AG20443 (cell line): ENCODE measurements at regions not wholly inside any gene's neighbourhood (a gene's known extent, or its start where the extent isn't known, plus 50 kb on each side); places are given as distances from the start of the nearest gene placed in this dataset.

Experiments used
- DNase-seq: peaks from one replicate; pipeline ENCODE4 v3.0.0; 2012; ENCODE audit warnings: low spot score, mixed read lengths

DNA sequence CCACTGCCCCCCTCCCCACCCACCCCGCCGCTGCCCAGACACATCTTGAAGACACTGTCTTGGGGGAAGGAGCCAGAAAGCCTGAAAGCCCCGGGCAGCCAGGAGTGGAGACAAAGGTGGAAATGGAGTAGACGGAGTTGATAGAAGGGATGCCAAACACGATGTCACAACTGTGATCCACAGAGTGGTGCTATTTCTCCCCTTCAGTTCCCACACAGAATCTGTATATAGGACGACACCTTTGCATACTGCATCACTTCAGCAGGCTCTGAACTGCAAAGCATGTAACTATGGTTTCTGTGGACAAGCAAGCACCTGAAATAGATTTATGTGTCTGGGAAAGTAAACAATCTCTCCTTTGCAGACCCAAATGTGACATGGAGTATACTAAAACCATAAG, 56.4 kb upstream of the F13A1 start:
- no peak for DNase-seq

DNA sequence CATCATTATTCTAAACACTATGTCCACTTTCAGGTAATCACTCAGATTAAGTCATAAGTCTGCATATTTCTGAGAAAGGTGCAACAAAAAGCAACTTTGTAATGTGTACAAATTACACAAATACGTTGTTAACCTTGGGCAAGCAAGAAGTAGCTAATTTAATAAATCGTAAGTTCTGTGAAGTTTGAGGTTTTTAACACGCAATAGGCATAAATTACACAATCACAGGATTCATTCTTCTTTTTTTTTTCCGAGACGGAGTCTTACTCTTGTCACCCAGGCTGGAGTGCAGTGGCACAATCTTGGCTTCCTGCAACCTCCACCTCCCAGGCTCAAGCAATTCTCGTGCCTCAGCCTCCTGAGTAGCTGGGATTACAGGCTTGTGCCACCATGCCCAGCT, 57.2 kb upstream of the F13A1 start:
- DNase-seq: no peak

DNA sequence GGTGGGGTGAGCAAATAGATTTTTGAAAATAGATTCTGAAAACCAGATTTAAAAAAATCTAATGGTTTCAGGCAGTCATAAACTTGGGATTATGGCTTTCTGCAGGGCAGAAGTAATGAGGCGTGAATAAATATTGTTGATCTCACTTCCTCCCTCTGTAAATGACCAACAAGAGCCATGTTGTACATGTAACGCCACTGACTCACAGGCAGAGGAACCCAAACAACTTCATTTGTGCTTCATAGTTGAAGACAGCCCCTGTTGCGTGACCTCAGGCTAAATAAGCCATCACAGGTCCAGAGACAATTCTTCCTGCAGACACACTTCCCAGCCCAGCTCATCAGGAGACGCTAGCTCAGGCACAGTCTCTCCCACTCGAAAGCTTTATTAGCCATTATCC, 59.1 kb upstream of the F13A1 start:
- no peak for DNase-seq

DNA sequence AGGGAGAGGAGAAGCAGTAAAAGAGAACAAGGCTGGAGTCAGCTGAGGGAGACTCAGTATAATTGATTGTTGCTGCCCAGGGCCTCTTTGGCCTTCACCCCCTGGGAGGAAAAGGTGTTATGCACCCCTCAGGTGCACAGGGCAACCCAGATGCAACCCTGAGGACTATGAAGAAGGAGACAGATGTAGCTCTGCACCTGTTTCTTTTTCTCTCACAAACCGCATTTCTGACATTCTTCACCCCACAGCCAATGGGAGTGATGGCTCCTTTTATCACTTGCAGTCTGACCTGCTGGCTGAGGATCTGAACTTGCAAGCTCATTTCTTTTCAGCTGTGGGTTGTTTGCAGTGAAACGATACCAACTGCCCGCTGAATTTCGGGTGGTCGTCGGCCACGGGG, 64.1 kb upstream of the F13A1 start:
- DNase-seq: no peak

DNA sequence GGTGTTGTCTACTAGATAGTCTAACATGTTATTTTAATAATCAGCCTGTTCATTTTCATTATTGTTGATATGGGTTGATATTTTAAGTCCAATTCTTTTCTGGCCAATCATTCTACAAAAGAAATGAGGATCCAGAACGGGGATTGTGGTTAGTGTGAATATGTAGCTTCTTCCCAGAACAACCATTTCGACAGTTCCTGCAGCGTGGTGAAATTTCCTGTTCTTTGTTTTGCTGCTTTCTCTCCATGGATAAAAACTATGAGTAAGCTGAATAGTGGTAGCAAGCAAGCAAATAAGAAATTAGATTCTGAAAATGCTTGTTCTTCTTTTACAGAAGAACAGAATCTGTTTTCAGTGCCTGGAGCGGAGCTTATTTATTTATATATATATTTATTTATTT, 65.5 kb upstream of the F13A1 start:
- no peak for DNase-seq

DNA sequence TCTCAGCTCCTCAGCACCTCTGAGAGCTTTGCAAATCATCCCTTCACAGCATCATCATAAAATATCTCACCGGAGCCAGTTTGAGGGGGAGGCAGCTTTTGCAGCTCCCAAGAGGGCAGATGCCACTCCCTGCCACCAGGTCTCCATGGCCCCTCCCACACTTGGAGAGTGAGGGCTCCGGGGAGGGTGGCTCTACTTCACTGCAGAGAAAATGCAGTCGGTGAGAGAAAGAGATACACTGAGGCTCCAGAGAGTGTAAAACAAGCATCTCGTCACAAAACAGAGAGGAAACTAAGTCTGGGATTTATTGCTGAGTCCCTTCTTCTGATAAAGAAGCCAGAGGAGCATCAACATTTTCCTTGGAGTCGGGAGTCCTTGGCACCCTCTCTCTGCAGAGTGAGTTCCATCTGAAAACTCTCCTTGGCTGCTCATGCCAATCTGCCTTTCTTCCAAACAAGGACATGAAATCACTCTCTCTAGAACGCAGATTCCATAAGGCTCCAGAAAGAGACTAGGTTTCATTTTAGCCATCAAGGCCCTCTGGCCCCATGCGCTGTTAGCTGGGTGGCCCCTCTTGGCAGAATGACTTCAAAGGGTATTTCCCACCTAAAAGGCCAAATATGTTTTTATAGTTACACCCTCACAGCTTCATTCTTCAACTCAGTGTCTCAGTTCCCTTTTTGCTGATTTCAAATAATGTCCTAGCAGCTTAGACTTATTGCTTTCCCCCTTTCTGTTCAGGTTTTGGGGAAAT, 70.6 kb upstream of the F13A1 start:
- no peak for DNase-seq

DNA sequence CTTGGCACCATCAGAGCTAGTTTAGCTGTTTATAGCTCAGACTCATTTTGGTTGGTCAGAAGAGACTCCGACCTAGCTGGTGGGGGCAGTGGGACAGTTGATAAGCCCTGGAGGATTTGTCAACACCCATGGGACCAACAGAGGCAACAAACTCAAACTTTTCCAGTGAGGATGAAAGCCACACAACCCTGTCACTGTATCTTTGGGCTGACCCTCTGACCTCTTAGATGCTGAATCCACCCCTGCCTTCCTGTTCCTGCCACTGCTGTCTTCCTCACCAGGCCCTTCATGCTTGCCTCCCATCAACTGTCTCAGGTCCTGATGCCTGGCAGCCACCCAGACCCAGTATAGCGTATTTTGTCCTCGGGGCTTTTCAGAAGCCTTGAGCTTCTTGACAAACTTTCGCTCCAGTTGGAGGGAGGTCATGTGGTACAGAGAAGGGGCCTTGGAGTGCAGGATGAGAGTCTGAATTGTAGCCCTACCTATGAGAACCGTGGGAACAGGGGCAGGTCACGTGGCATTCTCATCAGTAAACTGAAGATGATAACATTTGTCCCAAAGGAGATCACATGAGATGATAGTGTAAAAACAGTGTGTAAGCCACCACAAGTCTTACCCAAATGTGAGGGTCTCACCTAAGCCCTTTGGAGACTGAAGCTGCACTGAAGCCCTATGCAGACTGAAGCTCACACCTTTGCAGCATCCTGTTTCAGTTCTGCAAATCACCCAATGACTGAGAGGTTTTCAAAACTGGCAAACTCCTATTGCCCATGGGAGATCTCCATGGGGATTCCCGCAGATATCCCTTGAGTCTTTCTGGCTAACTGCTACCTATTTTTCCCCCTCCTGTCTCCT, 72.0 kb upstream of the F13A1 start:
- no peak for DNase-seq

DNA sequence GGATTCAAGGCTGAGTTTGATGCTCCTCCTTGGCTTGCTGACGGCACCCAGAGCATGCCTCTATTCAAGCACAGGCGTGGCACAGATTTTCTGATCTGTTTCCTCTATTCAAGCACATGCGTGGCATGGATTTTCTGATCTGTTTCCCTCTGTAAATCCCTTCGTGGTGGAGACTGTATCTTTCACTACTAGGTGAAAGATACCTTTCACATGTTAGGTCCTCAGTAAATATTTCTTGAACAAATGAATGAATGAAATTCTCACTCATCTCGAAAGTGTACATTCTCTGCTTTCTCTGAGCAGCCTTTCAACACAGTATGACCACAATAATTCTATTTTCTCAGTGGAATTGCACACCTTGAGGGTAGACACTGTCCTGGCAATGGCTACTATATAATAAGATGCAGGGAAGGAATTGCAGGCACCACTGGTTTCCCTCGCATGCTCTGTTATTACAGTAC, 72.6 kb upstream of the F13A1 start:
- DNase-seq: no peak

DNA sequence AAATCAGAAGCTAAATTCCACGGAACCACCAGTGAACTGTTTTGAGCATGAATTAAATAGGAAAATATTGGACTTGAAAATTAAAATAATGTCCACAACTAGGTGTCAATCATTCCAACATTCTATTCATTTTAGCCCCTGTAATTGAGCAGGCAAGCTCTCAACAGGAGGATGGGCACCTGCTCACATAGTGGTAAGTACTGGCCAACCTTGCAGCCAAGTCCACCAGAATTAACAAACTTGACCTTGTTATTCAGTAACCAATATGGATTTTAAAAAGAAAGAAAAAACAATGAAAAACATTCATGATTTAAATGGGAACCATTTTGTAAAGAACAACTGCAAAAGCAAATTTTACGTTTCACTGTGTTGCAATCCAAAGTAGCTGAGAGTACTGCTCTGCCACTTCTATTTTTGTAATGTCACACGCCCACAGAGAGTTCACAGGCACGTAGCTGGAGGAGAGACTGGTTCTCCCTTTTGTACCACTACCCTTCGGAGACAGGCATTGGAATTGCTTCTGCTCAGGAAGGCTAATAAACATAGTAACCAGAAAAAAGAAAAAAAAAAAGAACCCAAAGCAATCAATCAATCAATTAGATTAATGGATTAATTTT, 75.2 kb upstream of the F13A1 start:
- no peak for DNase-seq

DNA sequence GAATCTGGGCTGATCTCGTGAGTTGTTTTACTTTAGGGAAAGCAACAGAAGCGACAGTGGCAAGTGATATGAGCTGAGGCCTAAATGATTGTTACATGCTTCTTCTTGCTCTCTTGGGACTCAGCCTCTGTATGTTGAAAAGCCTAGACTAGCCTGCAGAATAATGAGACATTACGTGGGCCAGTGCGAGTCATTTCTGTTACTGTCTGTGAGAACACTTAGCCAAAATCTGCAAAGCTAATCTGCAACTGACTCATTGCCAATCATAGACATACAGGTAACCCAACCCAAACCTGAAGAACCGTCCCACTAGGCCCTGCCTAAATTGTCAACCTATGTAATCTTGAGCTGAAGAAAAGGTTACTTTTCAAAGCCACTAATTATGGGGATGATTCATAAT, 77.4 kb upstream of the F13A1 start:
- DNase-seq: no peak

DNA sequence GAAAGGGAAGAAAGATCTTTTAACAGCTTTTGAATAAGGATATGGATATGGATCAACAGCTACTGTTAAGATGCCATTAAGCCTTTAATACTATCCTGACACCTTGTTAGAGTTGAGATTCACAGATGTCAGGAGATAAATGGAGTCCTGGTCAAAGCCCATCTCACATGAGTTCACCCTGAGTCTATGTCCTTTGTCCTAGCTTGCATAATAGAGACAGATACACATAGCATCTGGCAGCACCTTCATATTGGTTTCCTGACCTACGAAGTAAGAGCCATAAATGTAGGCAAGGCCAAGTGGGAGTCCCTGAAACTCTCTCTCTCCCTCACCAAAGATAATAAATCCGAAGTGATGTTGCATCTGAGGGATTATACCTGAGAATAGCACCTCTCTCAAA, 79.1 kb upstream of the F13A1 start:
- DNase-seq: no peak

DNA sequence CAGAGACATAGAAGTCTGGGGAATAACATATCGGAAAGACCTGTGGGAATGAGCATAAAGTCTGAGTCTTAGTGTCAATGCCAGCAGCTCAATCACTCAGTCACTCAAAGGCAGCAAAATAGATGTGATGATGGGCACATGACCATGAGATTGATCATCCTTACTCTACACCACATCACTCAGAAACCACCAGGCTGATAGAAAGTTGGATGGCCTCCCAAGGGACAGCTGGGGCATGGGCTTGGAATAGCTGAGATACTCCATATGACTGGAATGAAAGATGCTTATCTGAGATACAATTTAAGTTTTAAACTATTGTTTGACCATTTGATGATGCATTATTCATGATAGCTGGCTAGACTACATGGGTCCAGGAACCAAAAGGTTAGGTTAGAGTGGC, 80.9 kb upstream of the F13A1 start:
- DNase-seq: no peak

DNA sequence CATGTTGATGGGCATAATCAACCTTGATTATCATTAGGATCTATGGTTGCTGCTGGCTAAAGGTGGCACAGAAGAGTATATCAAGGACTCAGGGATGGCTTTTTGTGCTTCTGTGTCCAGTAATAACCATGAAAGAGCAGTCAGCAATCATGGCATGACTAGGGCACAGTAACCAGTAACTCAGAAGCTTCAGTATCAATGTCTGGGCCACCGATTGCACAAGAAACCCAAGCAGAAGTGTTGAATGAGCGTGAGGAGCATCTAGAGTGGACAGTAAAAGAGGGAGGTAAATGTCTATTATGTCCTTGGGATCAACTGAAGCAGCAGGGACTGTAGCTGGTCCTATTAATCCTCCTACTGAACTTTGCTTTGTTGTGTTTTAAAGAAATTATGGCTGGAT, 81.5 kb upstream of the F13A1 start:
- DNase-seq: no peak

DNA sequence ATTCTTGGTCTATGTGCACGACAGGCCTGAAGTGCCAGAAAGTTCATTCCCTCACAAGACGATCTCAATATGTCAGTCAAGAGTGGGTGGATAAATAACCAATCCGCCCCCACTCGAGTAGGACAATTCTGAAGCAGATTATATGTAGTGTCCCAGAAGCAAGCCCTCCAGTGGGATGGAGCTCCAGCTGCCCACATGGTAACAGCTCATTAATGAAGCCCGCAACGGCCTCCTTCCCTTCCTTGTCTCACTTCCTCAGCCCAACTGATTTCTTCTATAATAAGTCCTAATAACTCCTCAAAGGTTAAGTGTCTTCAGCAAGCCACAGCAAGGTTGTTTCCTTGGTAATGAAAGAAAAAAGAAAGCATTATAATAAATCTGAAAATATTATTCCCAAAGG, 82.1 kb upstream of the F13A1 start:
- DNase-seq: no peak

DNA sequence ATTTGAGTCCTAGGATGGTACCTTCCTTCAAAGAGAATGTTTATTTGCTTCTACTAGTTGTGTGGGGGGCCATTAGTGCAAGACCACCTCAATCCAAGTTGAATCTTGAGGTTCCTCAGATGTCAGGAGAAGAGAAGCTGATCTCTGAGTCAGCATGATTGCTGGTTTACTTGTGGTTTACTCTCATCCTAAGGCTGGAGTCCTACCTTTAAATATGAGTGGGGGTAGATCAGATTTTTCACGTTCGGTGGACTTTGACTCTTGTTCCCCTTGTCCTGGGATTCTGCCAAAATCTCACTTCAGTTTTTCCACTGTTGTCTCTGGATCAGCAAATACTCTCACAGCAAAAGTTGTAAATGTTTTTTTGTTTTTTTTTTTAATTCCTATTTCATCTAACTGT, 84.6 kb upstream of the F13A1 start:
- DNase-seq: no peak

DNA sequence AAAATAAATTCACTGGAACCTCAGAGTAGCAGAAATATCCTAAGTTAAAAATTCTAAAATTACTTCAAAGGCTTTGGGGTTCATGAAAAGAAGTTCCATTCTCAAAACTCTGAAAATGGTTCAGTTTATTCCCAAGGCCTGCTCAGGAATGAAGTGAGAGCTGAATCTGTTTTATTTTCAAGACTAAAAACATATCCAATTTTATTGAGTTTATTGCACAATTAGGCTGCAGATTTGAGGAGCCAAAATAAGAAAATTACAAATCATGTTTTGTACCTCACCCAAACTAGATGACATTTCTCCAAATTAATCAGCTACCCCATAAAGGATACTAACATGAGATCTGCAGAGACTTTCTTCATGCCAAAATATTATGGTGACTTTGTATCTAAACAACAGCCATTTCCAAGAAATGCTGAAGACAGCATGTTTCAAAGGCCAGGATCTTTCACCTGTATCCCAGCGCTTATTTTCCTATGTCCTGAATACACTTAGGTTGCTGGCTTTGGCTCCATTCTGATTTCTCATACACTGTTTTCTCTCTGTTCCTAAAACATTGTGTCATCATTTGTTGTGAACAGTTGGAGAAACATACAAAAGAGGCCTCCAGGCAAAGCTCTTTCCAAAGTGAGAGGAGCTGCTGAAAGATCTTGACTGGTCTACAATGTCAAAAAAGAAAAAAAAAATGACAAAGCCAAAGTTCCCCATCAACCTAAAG, 85.7 kb upstream of the F13A1 start:
- no peak for DNase-seq

DNA sequence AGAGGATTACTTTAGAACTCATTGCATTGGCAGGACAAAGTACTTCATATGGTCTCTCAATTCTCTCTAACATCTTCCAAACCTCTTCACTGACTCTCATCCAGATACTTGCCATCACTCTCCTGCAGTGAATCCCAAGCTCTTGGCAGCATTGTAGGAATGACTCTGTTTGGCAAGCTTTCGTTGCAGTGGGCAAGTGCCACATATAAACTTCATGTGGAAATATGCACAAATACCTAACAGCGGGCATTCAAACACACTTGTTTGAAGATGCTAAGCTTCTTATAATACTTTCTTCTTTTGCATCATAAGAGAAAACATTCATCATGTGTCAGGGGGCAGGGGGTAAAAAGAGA, 86.2 kb upstream of the F13A1 start:
- no peak for DNase-seq

DNA sequence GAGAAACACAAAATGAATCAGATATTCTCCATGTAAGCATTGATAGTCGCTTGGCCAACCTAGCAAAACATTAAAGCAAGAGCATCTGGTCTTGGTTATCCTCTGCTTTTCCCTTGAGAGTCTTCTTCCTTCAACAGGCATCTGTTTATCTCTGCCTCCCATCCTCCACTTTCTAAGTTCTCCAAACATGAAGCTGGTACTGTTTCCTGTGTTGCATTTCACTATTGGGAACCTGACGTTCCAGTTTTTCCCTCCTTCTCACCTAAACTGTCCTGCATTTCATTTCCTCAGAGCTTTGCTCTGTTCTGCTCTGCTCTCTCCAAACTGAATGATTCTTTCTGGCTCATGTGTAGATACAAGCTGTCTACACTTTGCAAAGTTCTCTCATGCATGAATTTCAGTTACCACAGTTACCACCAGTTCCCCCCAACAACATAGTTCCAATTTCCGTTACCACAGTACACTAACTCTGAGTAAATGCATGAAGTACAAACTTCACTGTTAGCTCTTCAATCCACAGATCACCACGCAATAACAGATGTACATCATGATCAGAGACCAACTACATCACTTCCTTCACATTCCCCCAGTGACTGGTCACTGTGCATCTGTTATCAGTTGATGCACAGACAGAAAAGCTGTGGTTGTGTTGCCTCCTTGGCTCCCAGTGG, 86.7 kb upstream of the F13A1 start:
- no peak for DNase-seq

DNA sequence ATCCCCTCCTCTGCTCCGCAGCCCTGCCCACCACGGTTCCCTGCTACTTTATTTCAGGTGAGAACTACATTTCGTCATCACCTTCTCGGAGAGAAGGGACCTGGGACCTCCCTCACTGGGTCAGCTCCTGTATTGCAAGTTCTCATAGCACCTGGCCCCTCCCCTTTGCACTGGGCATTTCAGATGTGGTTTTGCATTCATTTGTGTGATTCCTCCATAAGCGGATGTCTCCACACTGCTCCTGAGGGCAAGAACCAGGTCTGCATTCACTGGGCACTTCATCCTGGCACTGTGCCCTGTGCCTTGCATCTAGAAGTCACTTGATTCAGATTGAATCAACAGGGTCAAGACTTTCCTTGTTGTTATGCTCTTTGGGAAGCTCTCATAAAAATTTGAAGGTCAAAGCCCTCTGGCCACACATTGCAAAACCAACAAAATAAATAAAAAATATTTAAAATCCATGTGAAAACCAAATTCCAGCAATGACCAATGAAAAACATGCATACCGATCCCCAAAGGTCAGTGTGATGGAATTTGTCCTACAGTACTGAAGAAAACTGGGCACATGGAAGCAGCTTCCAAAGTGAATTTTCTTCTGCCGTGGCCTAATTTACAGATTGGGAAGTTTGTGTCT, 89.1 kb upstream of the F13A1 start:
- no peak for DNase-seq

DNA sequence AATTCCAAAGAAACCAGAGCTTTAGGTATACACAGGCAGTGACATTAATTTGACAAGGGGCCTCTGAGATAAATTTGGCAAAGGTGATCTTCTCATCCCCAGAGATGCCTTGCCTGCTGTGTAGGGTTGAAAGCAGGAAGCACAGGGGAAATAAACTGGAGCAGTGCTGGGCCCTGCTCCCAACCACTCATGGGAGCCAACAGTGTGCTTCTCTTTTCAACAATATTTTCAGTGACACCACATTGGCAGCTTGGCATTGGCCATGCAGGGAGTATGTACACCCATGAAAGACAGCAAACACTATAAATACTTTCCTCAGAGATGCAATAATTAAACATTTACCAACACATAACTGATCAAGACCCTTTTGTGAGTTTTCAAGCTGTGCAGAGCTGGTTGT, 90.7 kb upstream of the F13A1 start:
- no peak for DNase-seq

DNA sequence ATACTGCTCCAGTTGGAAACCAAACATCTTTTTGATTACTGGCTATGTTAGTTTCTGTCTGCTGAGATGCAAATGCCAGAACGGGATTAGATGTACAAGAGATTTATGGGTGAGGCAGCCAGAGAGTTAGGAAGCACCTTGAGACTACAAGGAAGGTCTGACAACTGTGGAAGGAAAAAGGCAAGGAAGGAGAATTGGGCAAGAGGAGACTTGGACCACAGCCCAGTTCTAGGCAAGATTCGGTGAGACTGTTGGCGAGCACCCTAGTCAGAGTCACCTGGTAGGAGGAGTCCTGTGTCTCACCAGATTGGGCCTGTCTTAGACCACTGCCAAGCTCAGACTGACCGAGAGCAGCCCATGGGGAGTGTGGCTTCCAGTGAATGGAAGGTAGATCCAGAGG, 91.8 kb upstream of the F13A1 start:
- DNase-seq: no peak

DNA sequence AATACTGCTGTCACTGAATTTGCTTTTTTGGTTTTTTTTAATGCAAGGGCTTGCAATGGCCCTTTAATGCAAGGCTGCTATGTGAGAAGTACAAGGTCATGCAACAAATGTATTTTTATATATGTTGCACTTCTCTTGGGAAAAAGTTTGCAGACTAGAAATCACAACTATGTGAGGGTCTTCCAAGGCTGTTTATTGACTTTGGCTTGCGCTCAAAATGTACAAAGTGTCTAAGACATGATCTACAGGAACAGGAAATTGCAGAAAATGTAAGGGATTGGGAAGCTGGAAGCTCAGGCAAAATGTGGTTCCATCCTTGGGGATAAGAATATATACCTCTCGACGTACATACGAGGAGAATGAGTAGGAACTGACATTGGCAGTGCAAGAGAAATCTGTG, 92.2 kb upstream of the F13A1 start:
- no peak for DNase-seq
